HG02885 (cell line): ENCODE measurements at regions not wholly inside any gene's neighbourhood (a gene's known extent, or its start where the extent isn't known, plus 50 kb on each side); places are given as distances from the start of the nearest gene placed in this dataset.

ENCODE experiments used
- ATAC-seq: cut with Tn5 transposase; IDR thresholded peaks from one replicate; pipeline ENCODE4 v1.9.1; 2021; ENCODE audit warnings: mild to moderate bottlenecking; ENCODE audit not compliant: unreplicated experiment, poor library complexity

GRCh38 chrX:130974323-130974722 is 71.3 kb upstream of the ENOX2 start:
- ATAC-seq: no peak

GRCh38 chrX:130975947-130976346 is 72.9 kb upstream of the ENOX2 start:
- peak; percentile 78 for ATAC-seq

- no peak for ATAC-seq
Observed at GRCh38 chrX:130981836-130982235, 76.3 kb upstream of the ARHGAP36 start.

- no peak for ATAC-seq
Observed at GRCh38 chrX:130984782-130985181, 73.4 kb upstream of the ARHGAP36 start.

- no peak for ATAC-seq
Observed at GRCh38 chrX:130987241-130987640, 70.9 kb upstream of the ARHGAP36 start.

GRCh38 chrX:130990723-130991122 is 67.4 kb upstream of the ARHGAP36 start:
- no peak for ATAC-seq

- no peak for ATAC-seq
Observed at GRCh38 chrX:130994671-130995070, 63.5 kb upstream of the ARHGAP36 start.

- ATAC-seq: no peak
Observed at GRCh38 chrX:130995439-130995838, 62.7 kb upstream of the ARHGAP36 start.

- ATAC-seq: no peak
Observed at GRCh38 chrX:130997314-130997713, 60.8 kb upstream of the ARHGAP36 start.

GRCh38 chrX:130999360-130999759 is 58.8 kb upstream of the ARHGAP36 start:
- no peak for ATAC-seq
